ENCODE measurements at regions not wholly inside any gene's neighbourhood (a gene's known extent, or its start where the extent isn't known, plus 50 kb on each side); places are given as distances from the start of the nearest gene placed in this dataset.

GRCh38 chr11:79578116-79578515, 137.3 kb upstream of the TENM4 start:
- no peak for DNase-seq (ENCODE audit: low read depth)

- DNase-seq (ENCODE audit: low read depth), result no peak
Observed at GRCh38 chr11:79575701-79576100, 134.9 kb upstream of the TENM4 start.

GRCh38 chr11:79570104-79570503, 129.3 kb upstream of the TENM4 start:
- DNase-seq (ENCODE audit: low read depth), result no peak

GRCh38 chr11:79564288-79564925, 123.6 kb upstream of the TENM4 start:
- no peak for DNase-seq (ENCODE audit: low read depth)

GRCh38 chr11:79561496-79561895, 120.7 kb upstream of the TENM4 start:
- no peak for DNase-seq (ENCODE audit: low read depth)

GRCh38 chr11:79550809-79551208, 110.0 kb upstream of the TENM4 start:
- DNase-seq (ENCODE audit: low read depth), result no peak

GRCh38 chr11:79547256-79547655, 106.4 kb upstream of the TENM4 start:
- no peak for DNase-seq (ENCODE audit: low read depth)

GRCh38 chr11:79546351-79546750, 105.5 kb upstream of the TENM4 start:
- no peak for DNase-seq (ENCODE audit: low read depth)

- no peak for DNase-seq (ENCODE audit: low read depth)
Observed at GRCh38 chr11:79544361-79544760, 103.5 kb upstream of the TENM4 start.

GRCh38 chr11:79543101-79543500, 102.3 kb upstream of the TENM4 start:
- no peak for DNase-seq (ENCODE audit: low read depth)

GRCh38 chr11:79541466-79541865, 100.6 kb upstream of the TENM4 start:
- DNase-seq (ENCODE audit: low read depth), result no peak

- no peak for DNase-seq (ENCODE audit: low read depth)
Observed at GRCh38 chr11:79538775-79539174, 97.9 kb upstream of the TENM4 start.

- no peak for DNase-seq (ENCODE audit: low read depth)
Observed at GRCh38 chr11:79536155-79536917, 95.5 kb upstream of the TENM4 start.

- no peak for DNase-seq (ENCODE audit: low read depth)
Observed at GRCh38 chr11:79535606-79536005, 94.8 kb upstream of the TENM4 start.

- DNase-seq (ENCODE audit: low read depth), result no peak
Observed at GRCh38 chr11:79525257-79525656, 84.4 kb upstream of the TENM4 start.

- DNase-seq (ENCODE audit: low read depth), result no peak
Observed at GRCh38 chr11:79522626-79523025, 81.8 kb upstream of the TENM4 start.

GRCh38 chr11:79520086-79520485, 79.3 kb upstream of the TENM4 start:
- DNase-seq (ENCODE audit: low read depth), result no peak

GRCh38 chr11:79515781-79516180, 75.0 kb upstream of the TENM4 start:
- DNase-seq (ENCODE audit: low read depth), result no peak

GRCh38 chr11:79514695-79515094, 73.9 kb upstream of the TENM4 start:
- DNase-seq (ENCODE audit: low read depth), result no peak

GRCh38 chr11:79514290-79514689, 73.5 kb upstream of the TENM4 start:
- no peak for DNase-seq (ENCODE audit: low read depth)

- no peak for DNase-seq (ENCODE audit: low read depth)
Observed at GRCh38 chr11:79512706-79513469, 72.1 kb upstream of the TENM4 start.

GRCh38 chr11:79510960-79511359, 70.1 kb upstream of the TENM4 start:
- no peak for DNase-seq (ENCODE audit: low read depth)

- no peak for DNase-seq (ENCODE audit: low read depth)
Observed at GRCh38 chr11:79508461-79508860, 67.6 kb upstream of the TENM4 start.
